ENCODE measurements at regions not wholly inside any gene's neighbourhood (a gene's known extent, or its start where the extent isn't known, plus 50 kb on each side); places are given as distances from the start of the nearest gene placed in this dataset.

DNA sequence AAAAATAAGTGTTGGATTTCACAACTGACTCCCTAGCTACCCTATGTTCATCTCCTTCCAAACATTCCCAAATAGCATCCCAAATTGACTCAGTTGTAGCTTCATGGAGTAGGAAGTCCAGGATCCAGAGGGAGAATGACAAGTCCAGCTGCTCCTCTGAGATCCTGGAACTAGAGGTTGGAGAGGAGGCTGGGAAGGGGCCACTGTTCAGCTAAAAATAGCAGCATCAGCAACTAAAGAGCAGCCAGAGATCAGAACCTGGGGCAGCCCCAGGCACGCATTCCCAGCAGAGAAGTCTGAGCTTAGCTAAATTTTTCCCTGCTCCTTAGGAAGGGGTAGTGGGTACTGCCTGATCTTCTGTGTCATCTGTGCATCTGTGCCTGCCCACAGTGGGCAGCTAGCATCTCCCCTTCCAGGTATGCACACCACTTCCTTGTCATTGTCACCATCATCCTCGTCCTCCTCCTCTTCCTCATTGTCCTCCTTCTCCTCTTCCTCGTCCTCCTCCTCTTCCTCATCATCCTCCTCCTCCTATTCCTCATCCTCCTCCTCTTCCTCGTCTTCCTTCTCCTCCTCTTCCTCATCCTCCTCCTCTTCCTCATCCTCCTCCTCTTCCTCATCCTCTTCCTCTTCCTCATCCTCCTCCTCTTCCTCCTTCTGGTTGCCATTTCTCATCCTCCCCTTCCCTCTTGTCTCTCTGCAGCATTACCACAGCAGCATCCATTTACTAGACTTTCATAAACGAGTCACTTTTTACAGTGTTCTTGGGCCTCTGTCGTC, 152.3 kb upstream of the ROPN1 start:
- H3K27me3 ChIP-seq (ENCODE audit: insufficient read depth, low read length, poor library complexity, severe bottlenecking), result no peaks in the 10 kb centered on the region

DNA sequence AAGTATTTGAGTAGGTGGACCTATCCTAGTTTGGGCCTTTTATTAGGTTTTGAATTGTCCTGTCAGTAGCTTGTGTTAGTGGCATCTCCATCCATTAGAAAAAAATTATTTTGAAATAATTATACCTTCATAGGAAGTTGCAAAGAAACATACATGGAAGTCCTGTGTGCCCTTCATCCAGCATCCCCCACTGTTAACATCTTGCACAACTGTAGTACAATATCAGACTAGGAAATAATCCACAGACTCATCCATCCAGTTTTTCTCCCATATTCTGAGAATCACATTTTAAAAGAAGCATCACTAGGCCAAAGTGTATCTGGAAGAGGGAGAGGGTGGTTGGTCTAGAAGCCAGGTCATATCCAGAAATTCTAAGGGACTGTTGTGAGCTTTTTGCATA, 155.5 kb upstream of the ROPN1 start:
- H3K36me3 ChIP-seq (ENCODE audit: insufficient read depth, low read length), result no peaks in the 10 kb centered on the region
- H3K4me1 ChIP-seq (ENCODE audit: insufficient read depth, low read length, poor library complexity, severe bottlenecking), result peaks cover 13% of the 10 kb centered on the region
- no peaks in the 10 kb centered on the region for H3F3A ChIP-seq (ENCODE audit: low read depth)
- H3K79me2 ChIP-seq (ENCODE audit: insufficient read depth, low read length), result no peaks in the 10 kb centered on the region
- H4K20me1 ChIP-seq (ENCODE audit: insufficient read depth, low read length, poor library complexity, severe bottlenecking), result no peaks in the 10 kb centered on the region
- no peak overlapping the region for H3K4me3 ChIP-seq (ENCODE audit: low read length, poor library complexity, severe bottlenecking)
- H3K9me2 ChIP-seq (replicated peaks; ENCODE audit: low read depth, low read length), result no peaks in the 10 kb centered on the region
- no peak overlapping the region for H3K4me2 ChIP-seq (ENCODE audit: low read depth, low read length, poor library complexity, severe bottlenecking)
- no peak for TF ChIP-seq EZH2phosphoT487 (IDR thresholded peaks at IDR 0.05; ENCODE audit: borderline replicate concordance)
- TF ChIP-seq, protein P1, sequence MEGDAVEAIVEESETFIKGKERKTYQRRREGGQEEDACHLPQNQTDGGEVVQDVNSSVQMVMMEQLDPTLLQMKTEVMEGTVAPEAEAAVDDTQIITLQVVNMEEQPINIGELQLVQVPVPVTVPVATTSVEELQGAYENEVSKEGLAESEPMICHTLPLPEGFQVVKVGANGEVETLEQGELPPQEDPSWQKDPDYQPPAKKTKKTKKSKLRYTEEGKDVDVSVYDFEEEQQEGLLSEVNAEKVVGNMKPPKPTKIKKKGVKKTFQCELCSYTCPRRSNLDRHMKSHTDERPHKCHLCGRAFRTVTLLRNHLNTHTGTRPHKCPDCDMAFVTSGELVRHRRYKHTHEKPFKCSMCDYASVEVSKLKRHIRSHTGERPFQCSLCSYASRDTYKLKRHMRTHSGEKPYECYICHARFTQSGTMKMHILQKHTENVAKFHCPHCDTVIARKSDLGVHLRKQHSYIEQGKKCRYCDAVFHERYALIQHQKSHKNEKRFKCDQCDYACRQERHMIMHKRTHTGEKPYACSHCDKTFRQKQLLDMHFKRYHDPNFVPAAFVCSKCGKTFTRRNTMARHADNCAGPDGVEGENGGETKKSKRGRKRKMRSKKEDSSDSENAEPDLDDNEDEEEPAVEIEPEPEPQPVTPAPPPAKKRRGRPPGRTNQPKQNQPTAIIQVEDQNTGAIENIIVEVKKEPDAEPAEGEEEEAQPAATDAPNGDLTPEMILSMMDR (conservative IDR thresholded peaks at IDR 0.05; ENCODE audit: low read length), result no peak
- no peak overlapping the region for H2AFZ ChIP-seq (ENCODE audit: low read length)
- no peaks in the 10 kb centered on the region for H3K27me3 ChIP-seq (ENCODE audit: insufficient read depth, low read length, poor library complexity, severe bottlenecking)
- H3K9ac ChIP-seq (ENCODE audit: low read depth, low read length, poor library complexity, severe bottlenecking), result no peak overlapping the region
- H3K9me3 ChIP-seq (ENCODE audit: insufficient read depth, low read depth, low read length), result no peaks in the 10 kb centered on the region

More for the DNA sequence above, 152.3 kb upstream of the ROPN1 start:
- H3K4me2 ChIP-seq (ENCODE audit: low read depth, low read length, poor library complexity, severe bottlenecking), result no peak overlapping the region
- no peak overlapping the region for H3K9ac ChIP-seq (ENCODE audit: low read depth, low read length, poor library complexity, severe bottlenecking)
- no peaks in the 10 kb centered on the region for H3K36me3 ChIP-seq (ENCODE audit: insufficient read depth, low read length)
- H3K4me3 ChIP-seq (ENCODE audit: low read length, poor library complexity, severe bottlenecking), result no peak overlapping the region
- no peaks in the 10 kb centered on the region for H3F3A ChIP-seq (ENCODE audit: low read depth)
- H4K20me1 ChIP-seq (ENCODE audit: insufficient read depth, low read length, poor library complexity, severe bottlenecking), result no peaks in the 10 kb centered on the region
- no peaks in the 10 kb centered on the region for H3K79me2 ChIP-seq (ENCODE audit: insufficient read depth, low read length)
- no peaks in the 10 kb centered on the region for H3K9me3 ChIP-seq (ENCODE audit: insufficient read depth, low read depth, low read length)
- H2AFZ ChIP-seq (ENCODE audit: low read length), result no peak overlapping the region
- H3K9me2 ChIP-seq (replicated peaks; ENCODE audit: low read depth, low read length), result no peaks in the 10 kb centered on the region
- peaks cover 13% of the 10 kb centered on the region for H3K4me1 ChIP-seq (ENCODE audit: insufficient read depth, low read length, poor library complexity, severe bottlenecking)
- no peak for TF ChIP-seq EZH2phosphoT487 (IDR thresholded peaks at IDR 0.05; ENCODE audit: borderline replicate concordance)
- TF ChIP-seq, protein P1 (conservative IDR thresholded peaks at IDR 0.05; ENCODE audit: low read length), result no peak

GRCh38 chr3:124147946-124148345, 156.0 kb upstream of the ROPN1 start:
- H3F3A ChIP-seq (ENCODE audit: low read depth), result no peaks in the 10 kb centered on the region
- TF ChIP-seq, protein P1 (conservative IDR thresholded peaks at IDR 0.05; ENCODE audit: low read length), result no peak
- no peak for TF ChIP-seq EZH2phosphoT487 (IDR thresholded peaks at IDR 0.05; ENCODE audit: borderline replicate concordance)
- no peaks in the 10 kb centered on the region for H3K9me2 ChIP-seq (replicated peaks; ENCODE audit: low read depth, low read length)
- H3K9ac ChIP-seq (ENCODE audit: low read depth, low read length, poor library complexity, severe bottlenecking), result no peak overlapping the region
- no peak overlapping the region for H3K4me3 ChIP-seq (ENCODE audit: low read length, poor library complexity, severe bottlenecking)
- H3K36me3 ChIP-seq (ENCODE audit: insufficient read depth, low read length), result no peaks in the 10 kb centered on the region
- no peak overlapping the region for H2AFZ ChIP-seq (ENCODE audit: low read length)
- H3K79me2 ChIP-seq (ENCODE audit: insufficient read depth, low read length), result no peaks in the 10 kb centered on the region
- no peak overlapping the region for H3K4me2 ChIP-seq (ENCODE audit: low read depth, low read length, poor library complexity, severe bottlenecking)
- H3K4me1 ChIP-seq (ENCODE audit: insufficient read depth, low read length, poor library complexity, severe bottlenecking), result peaks cover 13% of the 10 kb centered on the region
- H3K9me3 ChIP-seq (ENCODE audit: insufficient read depth, low read depth, low read length), result no peaks in the 10 kb centered on the region
- no peaks in the 10 kb centered on the region for H3K27me3 ChIP-seq (ENCODE audit: insufficient read depth, low read length, poor library complexity, severe bottlenecking)
- no peaks in the 10 kb centered on the region for H4K20me1 ChIP-seq (ENCODE audit: insufficient read depth, low read length, poor library complexity, severe bottlenecking)

Data from Loucy (cell line).